HG03457 (cell line): ENCODE measurements at regions not wholly inside any gene's neighbourhood (a gene's known extent, or its start where the extent isn't known, plus 50 kb on each side); places are given as distances from the start of the nearest gene placed in this dataset.
"Not testable (repeated sequence)": the region's sequence is repeated elsewhere in the genome, so short reads cannot be mapped to it uniquely, and the experiment has no call there.

ENCODE experiments used
- ATAC-seq: cut with Tn5 transposase; IDR thresholded peaks from one replicate; pipeline ENCODE4 v1.9.1; 2021; ENCODE audit warnings: moderate number of reproducible peaks; ENCODE audit not compliant: unreplicated experiment

DNA sequence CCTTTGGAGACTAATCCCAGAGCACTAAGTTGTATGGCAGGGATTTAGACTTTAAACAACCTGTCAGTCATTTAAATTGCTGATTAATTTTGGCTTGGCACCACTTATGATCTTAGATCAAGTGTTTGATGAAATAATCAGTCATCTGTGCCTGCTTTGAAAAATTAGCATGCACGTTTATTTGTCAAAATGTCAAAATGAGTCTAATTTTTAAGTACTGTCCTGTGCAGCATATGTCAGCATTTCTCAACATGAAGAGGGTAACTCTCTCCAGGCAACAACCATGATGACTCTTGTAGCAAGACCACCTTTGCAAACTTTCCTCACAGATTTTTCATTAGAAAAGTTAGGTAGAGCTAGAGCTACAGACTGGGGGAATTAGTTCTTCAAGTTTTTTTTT is 155.7 kb upstream of the GJE1 start:
- ATAC-seq = no peak

DNA sequence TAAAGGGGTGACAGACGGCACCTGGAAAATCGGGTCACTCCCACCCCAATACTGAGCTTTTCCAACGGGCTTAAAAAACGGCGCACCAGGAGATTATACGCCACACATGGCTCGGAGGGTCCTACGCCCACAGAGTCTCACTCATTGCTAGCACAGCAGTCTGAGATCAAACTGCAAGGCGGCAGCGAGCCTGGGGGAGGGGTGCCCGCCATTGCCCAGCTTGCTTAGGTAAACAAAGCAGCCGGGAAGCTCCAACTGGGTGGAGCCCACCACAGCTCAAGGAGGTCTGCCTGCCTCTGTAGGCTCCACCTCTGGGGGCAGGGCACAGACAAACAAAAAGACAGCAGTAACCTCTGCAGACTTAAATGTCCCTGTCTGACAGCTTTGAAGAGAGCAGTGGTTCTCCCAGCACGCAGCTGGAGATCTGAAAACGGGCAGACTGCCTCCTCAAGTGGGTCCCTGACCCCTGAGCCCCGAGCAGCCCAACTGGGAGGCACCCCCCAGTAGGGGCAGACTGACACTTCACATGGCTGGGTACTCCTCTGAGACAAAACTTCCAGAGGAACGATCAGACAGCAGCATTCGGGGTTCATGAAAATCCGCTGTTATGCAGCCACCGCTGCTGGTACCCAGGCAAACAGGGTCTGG is 162.8 kb upstream of the GJE1 start:
- ATAC-seq = not testable (repeated sequence)

DNA sequence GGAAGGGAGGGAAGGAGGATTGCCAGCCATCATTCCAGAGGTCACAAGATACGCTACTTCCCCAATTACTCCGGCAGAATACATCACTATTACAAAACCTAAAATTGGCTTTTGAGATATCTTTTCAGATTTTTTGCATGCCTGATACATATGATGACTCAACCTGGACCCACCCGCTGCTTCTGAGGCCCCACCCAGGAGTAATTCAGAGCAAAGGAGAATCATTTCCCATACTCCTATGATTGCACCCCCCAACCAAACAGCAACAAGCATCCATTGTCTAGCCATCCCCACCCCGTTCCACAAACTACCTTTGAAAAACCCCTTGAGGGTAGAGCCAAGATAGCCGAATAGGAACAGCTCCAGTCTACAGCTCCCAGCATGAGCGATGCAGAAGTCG is 163.5 kb upstream of the GJE1 start:
- no peak for ATAC-seq

DNA sequence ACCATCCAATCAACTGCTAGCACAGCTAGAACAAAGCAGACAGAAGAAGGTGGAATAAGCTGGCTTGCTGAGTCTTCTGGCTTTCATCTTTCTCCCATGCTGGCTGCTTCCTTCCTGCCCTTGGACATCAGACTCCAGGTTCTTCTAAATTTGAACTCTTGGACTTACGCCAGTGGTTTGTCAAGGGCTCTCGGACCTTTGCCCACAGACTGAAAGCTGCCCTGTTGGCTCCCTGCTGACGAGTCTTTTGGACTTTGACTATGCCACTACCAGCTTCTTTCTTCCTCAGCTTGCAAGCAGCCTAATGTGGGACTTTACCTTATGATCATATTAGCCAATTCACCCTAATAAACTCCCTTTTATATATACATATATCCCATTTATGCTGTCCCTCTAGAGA is 164.1 kb upstream of the GJE1 start:
- no peak for ATAC-seq

- ATAC-seq = no peak
Observed at GRCh38 chr6:141965016-141965545, 167.6 kb upstream of the GJE1 start.

DNA sequence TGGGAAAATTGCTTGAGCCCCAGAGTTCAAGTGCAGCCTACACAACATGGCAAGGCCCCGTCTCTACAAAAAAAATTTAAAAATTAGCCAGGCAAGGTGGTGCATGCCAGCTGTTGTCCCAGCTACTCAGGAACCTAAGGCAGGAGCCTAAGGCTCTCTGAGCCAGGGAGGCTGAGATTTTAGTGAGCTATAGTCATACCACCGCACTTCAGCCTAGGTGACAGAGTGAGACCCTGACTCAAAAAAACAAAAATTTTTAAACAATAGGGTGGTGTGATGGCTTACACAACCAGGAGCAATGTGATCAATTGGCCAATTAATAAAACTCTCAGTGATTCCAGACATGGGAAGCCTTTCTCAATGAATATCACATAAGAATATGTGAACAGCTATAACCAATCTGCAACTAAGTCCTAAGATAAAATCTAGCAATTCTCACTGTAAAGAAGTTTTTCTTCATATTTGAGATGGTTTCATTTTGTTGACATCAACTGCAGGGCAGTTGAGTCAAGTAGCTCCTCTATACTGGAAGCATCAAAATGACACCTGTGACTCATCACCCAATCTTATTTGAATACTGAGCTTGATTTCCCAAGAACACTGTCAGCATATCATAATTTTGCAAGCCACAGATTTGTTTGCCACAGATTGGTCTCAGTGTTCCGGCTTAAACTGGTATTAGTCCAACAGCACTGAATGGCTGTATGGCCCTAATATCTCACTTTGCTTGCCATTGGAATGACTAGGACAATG is 169.0 kb upstream of the GJE1 start:
- ATAC-seq = no peak

DNA sequence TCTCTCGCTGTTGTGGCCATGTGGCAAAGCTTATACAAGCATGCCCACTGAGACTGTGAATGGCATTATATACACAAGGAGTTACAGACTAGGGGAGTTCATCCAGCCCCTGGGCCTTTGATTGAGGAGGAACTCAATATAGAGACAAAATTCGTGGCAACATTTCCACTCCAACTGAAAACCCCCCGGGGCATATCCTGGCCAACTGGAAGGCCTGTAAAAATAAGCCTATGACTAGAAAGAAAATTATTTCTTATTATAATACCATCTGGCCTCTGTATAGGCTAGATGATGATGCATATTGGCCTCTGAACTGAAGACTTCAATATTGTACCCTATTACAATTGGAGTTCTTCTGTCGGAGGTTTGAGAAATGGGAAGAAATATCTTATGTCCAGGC is 175.5 kb upstream of the GJE1 start:
- ATAC-seq = no peak

- ATAC-seq = no peak
Observed at GRCh38 chr6:141956868-141957267, 175.9 kb upstream of the GJE1 start.

DNA sequence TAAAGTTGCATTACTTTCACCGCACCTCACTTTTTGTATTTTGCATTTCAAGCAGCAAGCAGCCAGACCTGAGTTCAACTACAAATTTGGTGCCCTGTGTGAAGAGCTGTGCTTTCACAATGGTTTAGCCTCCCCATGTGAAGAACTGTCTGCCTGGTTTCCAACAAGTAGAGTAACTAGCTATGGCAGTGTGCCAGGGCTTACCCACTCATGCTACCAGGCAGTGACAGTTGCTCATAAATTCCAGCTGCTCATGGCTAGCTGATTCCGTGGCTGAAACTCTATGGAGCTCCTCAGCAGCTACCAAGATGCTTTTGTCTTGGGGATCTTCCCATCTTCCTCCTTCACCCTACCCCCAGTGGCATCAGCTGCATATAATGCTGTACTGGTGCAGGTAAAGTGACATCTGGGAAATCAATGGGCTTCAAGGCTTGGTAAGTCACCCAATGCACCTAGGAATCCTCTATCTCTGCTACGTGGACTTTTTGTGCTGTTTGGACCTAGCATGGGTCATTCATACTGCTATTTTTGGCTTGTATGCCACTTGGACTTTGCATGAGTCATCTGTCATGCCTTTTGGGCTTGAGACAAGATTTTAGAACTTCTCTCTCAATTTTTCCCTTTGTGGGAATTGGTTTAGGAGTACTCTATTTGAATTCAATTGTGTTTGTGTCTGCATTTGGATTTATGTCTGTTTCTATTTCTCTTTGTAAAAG is 176.5 kb upstream of the GJE1 start:
- no peak for ATAC-seq

GRCh38 chr6:141953072-141953471 is 179.7 kb upstream of the GJE1 start:
- ATAC-seq = no peak

GRCh38 chr6:141946502-141946901 is 186.2 kb upstream of the GJE1 start:
- ATAC-seq = no peak

DNA sequence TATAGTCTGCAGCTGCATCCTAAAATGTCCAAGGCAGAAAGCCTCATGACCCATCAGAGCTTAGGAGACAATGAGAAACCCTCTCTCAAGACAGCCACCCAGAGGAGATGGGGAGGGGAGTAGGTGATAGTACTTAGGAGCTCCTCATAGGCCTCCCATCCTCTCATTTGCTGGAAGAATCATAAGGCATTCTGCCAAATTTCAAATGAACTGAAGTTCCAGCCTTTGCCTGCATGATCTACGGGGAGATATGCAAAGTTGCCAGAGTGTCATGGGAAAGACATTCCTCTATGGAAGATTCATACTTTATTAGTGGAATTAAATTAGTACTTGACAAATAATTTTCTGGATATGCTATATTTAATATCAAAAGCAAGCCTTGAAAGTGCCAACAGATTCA is 194.1 kb upstream of the GJE1 start:
- no peak for ATAC-seq

GRCh38 chr6:141932685-141933084 is 200.0 kb upstream of the GJE1 start:
- ATAC-seq = no peak

GRCh38 chr6:141926200-141926900 is 206.4 kb upstream of the GJE1 start:
- ATAC-seq = peak; percentile 55

GRCh38 chr6:141925001-141925400 is 207.7 kb upstream of the GJE1 start:
- no peak for ATAC-seq

DNA sequence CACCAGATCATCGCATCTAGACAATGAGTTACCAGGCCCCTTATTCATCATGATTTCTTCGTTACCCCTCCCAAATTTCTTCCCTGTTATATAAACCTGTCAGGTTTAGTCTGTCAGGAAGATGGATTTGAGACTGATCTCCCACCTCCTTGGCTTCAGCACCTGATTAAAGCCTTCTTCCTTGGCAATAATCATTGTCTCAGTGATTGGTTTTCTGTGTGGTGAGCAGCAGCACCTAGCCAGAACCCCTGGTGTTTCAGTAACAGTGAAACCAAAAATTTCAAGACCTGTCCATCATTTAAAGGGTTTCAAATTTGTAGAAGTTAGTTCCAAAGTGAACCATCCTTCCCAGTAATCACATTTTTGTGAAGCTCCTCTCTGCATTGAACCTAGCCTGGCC is 209.8 kb upstream of the GJE1 start:
- ATAC-seq = no peak

DNA sequence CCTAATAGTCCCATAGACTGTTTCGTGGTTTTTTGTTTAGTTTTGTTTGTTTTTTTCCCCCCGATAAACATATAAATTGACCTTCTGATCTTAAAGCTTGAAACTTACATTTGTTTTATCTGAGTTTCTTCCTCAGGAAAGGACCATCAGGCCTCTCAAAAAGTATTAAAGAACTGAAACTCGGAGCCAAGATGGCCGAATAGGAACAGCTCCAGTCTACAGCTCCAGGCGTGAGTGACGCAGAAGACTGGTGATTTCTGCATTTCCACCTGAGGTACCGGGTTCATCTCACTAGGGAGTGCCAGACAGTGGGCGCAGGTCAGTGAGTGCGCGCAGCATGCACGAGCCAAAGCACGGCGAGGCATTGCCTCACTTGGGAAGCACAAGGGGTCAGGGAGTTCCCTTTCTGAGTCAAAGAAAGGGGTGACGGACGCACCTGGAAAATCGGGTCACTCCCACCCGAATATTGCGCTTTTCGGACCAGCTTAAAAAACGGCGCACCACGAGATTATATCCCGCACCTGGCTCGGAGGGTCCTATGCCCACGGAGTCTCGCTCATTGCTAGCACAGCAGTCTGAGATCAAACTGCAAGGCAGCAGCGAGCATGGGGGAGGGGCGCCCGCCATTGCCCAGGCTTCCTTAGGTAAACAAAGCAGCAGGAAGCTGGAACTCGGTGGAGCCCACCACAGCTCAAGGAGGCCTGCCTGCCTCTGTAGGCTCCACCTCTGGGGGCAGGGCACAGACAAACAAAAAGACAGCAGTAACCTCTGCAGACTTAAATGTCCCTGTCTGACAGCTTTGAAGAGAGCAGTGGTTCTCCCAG is 215.8 kb upstream of the GJE1 start:
- ATAC-seq = not testable (repeated sequence)

DNA sequence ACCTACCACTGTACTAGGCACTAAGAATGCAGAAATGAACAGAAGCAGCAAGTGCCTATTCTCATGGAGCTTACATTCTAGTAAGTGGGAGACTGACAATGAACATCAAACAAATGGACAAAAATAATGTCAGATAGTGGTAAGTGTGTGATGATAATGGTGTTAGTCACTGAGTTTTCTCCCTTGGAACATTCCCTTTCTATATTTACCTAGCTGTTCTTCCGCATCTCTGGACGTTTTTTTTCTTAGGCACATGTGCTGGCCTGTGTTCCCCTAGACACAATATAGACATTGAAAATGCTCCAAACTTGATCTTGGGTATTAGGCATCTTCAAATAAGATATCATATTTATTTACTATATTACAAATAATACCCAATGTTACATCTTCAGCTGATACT is 218.1 kb upstream of the GJE1 start:
- no peak for ATAC-seq

- ATAC-seq = no peak
Observed at GRCh38 chr6:141906569-141907080, 226.1 kb upstream of the GJE1 start.

DNA sequence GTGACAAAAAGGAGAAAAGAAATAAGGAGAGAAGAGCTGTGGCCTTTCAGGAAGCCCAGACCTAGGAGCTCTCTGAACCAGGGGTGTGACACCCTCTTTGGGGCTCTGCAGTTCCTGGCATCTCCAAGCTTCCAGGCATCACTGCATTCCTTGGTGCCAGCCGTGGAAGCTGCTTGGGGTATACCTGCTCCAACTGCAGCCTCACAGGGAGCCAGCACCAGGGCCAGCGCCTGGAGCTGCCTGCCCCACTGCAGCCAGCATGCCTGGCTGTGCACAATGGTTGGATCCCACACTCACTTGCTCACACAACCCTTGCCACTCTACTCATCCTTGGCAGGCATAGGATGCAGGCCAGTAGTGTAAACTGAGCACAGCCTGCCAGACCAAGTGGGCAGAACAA is 242.1 kb upstream of the GJE1 start:
- no peak for ATAC-seq
